ENCODE measurements at regions not wholly inside any gene's neighbourhood (a gene's known extent, or its start where the extent isn't known, plus 50 kb on each side); places are given as distances from the start of the nearest gene placed in this dataset.
"Not testable (repeated sequence)": the region's sequence is repeated elsewhere in the genome, so short reads cannot be mapped to it uniquely, and the experiment has no call there.

GRCh38 chr2:199558156-199558555, 100.4 kb upstream of the SATB2 start:
- no peak for DNase-seq (ENCODE audit: low read depth)

DNA sequence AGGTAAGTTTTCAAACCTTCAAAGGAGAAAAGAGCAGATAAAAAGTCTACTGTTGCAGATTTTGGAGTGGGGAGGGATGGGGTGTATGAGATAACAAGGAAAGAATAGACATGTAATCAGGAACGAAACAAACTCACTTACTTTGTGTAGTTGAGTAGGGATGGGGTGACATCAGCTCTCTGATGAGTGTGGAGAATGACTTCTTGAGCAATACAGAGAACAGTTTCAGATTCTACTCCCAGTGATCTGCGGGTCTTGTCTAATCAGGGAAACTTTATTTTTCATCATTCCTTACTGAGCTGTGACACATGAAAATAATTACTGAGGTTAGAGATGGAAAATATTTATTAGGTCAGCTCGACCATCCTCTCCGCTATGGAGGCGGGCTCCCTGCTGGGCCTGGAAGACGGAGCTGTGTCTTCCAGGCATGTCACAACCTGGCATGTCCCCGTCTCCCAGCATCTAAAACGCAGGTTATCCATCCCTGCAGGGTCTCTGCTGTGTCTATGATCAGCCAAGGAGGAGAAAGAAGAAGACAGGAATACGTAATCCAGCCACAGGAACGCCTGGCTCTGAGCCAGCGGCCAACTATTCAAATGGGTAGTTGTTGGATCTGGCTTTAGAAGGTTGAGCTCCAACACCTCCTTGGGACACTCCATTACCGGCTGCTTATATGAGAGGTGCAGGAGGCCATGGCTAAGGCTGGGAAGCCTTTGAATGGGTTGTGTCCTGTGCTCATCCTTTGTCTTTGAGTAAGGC, 99.0 kb upstream of the SATB2 start:
- no peak for DNase-seq (ENCODE audit: low read depth)

DNA sequence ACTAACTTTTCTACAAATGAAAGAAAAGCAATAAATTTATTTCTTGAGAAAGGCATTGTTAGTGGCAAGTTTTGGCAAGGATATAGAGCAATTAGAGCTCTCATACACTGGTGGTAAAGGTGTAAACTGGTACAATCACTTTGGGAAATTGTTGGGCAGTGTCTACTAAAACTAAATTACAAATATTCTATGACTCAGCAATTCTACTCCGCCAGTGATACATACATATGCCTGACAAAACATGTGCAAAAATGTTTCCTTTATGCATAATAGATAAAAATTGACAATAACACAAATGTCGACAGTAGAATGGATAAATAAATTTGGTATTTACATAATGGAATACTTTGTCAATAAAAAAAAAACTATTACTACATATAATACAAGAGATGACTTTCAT, 96.3 kb upstream of the SATB2 start:
- DNase-seq (ENCODE audit: low read depth), result no peak

DNA sequence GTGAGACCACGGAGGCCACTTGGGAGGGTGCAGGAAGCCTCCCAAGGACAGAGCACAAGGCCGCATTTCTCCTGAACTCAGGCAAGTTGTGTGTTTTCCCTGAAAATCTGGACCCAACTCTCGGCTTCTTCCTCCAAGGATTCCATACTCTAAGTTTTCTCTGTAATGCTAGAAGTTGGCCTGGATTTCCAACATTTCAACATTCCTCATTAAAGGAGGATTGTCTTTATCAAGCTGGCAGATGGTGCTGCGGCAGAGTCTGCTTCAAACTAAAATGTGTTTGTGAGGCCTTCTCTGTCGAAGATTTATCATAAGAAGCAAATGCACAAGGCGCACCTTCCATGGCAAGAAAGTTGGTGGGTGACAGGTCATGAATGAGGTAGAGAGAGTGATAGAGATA, 94.4 kb upstream of the SATB2 start:
- no peak for DNase-seq (ENCODE audit: low read depth)

GRCh38 chr2:199543606-199544172, 86.0 kb upstream of the SATB2 start:
- no peak for DNase-seq (ENCODE audit: low read depth)

- DNase-seq (ENCODE audit: low read depth), result no peak
These were observed 77.9 kb upstream of the SATB2 start for GRCh38 chr2:199535445-199536177.

GRCh38 chr2:199533873-199534272, 76.1 kb upstream of the SATB2 start:
- not testable (repeated sequence) for DNase-seq (ENCODE audit: low read depth)

DNA sequence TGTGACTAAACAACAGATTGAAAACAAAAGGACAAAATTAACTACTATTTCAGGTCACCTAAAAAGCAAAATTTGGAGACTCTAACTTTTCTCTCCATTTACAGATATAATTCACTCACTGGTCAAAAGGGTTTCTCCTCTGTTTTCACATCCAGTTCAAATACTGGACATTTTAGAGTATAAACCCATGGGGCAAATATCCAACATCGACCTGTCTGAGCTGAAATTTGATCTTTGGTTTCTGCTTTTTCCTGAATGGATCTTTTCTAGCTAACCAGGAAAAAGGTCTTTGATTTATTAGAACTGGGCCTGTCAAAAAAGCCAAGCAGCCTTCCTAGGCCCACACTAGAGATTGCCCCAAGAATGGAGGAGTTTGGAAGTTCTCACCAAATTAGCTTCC, 69.3 kb upstream of the SATB2 start:
- no peak for DNase-seq (ENCODE audit: low read depth)

DNA sequence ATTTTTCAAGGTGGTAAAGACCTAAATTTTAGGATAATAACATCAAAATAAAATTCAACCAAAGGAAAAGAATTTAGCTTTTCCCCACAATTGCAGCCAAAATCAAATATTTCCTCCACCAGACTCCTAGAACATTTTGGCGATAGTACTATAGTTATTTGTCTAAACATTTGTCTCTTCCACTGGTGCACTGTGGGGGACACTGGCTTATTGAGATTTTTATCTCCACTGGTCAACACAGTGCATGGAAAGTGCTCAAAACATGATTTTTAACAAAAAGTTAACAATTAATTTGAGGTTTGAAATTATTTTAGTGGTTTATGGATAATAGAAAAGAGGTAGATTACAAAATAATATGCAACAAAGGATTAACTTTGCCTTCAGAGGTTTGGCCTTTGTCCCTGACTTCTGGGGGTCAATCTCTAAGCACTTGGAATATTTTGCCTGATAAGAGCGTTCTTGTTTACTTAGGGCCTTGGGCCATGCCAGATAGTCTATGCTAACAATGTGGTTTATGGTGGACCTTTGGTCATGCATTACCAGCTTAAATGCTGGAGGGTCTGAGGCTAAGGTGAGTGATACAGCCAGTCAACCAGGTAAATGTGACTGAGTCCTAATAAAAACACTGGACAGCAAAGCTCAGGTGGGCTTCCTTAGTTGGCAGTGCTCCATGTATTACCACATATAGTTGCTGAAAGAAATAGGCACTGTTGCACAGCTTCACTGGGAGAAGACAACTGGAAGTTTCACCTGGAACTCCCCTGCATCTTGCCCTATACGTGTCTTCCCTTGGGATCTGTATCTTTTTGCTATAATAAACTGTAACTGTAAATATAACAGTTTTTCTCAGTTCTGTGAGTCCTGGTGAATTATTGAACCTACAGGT, 67.2 kb upstream of the SATB2 start:
- DNase-seq (ENCODE audit: low read depth), result no peak

DNA sequence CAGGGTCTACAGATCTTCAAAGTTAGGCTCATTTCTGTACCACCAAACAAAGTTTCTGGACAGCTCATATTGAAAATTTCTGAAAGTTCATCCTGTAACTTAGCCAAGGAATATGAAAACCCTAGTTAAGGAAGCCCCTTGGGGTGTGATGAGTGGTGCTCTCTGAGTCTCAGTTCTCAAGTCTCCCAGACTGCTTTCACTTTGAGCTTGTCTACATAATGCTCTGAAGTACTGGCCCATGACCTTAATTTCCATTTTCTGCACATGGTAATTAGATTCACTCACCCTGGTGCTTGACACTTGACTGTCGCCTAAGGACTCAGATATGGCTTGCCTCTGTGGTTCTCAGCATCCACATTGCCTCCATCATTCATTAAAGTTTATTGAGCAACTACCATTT, 51.7 kb upstream of the SATB2 start:
- DNase-seq (ENCODE audit: low read depth), result no peak

All from stimulated activated CD8-positive, alpha-beta memory T cell treated with anti-CD3 and anti-CD28 coated beads, Interleukin-4, amount 100 ng/mL, for 24 hours (primary cell).